ENCODE measurements at regions not wholly inside any gene's neighbourhood (a gene's known extent, or its start where the extent isn't known, plus 50 kb on each side); places are given as distances from the start of the nearest gene placed in this dataset.

GRCh38 chr3:127450331-127450730 is 140.2 kb downstream of the TPRA1 start:
- no peak for TF ChIP-seq EZH2phosphoT487 (IDR thresholded peaks at IDR 0.05; ENCODE audit: borderline replicate concordance, low read depth)
- TF ChIP-seq, protein P1, sequence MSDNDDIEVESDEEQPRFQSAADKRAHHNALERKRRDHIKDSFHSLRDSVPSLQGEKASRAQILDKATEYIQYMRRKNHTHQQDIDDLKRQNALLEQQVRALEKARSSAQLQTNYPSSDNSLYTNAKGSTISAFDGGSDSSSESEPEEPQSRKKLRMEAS (IDR thresholded peaks at IDR 0.05; ENCODE audit: low read depth) = no peak
- TF ChIP-seq EP300 (IDR thresholded peaks at IDR 0.05; ENCODE audit: borderline replicate concordance in 1 of 2, low read depth in 1 of 2, low read length in 1 of 2) = no peak
- TF ChIP-seq MEF2A (IDR thresholded peaks at IDR 0.05; ENCODE audit: borderline replicate concordance, low read depth) = no peak
- no peak for TF ChIP-seq SIN3A (IDR thresholded peaks at IDR 0.05; ENCODE audit: borderline replicate concordance, low read depth, low read length)
- TF ChIP-seq CTCF (IDR thresholded peaks at IDR 0.05) = no peak
- TF ChIP-seq RAD21 (IDR thresholded peaks at IDR 0.05; ENCODE audit: low read length) = no peak
- no peak for TF ChIP-seq POLR2AphosphoS5 (IDR thresholded peaks at IDR 0.05; ENCODE audit: low read depth, low read length)
- TF ChIP-seq FOSL2 (IDR thresholded peaks at IDR 0.05; ENCODE audit: borderline replicate concordance, low read depth) = no peak
- TF ChIP-seq TCF12 (IDR thresholded peaks at IDR 0.05) = no peak
- TF ChIP-seq, protein P2, sequence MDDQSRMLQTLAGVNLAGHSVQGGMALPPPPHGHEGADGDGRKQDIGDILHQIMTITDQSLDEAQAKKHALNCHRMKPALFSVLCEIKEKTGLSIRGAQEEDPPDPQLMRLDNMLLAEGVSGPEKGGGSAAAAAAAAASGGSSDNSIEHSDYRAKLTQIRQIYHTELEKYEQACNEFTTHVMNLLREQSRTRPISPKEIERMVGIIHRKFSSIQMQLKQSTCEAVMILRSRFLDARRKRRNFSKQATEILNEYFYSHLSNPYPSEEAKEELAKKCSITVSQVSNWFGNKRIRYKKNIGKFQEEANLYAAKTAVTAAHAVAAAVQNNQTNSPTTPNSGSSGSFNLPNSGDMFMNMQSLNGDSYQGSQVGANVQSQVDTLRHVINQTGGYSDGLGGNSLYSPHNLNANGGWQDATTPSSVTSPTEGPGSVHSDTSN (IDR thresholded peaks at IDR 0.05) = no peak

All from SK-N-SH (cell line).